ENCODE measurements at regions not wholly inside any gene's neighbourhood (a gene's known extent, or its start where the extent isn't known, plus 50 kb on each side); places are given as distances from the start of the nearest gene placed in this dataset.

DNA sequence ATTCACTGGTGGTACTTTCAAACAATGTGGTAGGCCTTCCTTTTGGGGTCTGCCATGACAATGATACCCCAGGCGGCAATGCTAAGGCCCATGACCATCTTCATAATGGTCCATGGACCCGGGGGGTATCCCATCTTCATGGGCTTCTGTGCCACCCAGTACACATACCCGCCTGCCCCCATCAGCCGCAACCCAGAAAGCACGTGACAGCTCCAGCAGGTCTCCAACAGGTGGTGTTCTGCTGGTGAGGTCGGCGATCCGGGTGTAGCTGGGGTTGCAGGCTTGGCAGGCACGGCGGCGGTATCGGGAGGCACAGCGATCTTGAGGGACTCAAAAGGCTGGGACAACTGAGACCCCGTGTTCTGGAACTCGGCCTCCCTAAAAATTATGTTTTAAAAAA lies 214.5 kb downstream of the SNRPN start:
- TF ChIP-seq, protein P1, sequence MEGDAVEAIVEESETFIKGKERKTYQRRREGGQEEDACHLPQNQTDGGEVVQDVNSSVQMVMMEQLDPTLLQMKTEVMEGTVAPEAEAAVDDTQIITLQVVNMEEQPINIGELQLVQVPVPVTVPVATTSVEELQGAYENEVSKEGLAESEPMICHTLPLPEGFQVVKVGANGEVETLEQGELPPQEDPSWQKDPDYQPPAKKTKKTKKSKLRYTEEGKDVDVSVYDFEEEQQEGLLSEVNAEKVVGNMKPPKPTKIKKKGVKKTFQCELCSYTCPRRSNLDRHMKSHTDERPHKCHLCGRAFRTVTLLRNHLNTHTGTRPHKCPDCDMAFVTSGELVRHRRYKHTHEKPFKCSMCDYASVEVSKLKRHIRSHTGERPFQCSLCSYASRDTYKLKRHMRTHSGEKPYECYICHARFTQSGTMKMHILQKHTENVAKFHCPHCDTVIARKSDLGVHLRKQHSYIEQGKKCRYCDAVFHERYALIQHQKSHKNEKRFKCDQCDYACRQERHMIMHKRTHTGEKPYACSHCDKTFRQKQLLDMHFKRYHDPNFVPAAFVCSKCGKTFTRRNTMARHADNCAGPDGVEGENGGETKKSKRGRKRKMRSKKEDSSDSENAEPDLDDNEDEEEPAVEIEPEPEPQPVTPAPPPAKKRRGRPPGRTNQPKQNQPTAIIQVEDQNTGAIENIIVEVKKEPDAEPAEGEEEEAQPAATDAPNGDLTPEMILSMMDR (IDR thresholded peaks at IDR 0.05), result no peak
- TF ChIP-seq ZFX (IDR thresholded peaks at IDR 0.05; ENCODE audit: borderline replicate concordance), result no peak
